ENCODE measurements at regions not wholly inside any gene's neighbourhood (a gene's known extent, or its start where the extent isn't known, plus 50 kb on each side); places are given as distances from the start of the nearest gene placed in this dataset.

GRCh38 chr2:59939236-59939635 is 614.2 kb downstream of the BCL11A start:
- Histone ChIP-seq H3K27ac (no peak overlapping the region), H3K4me1 (replicated peaks; ENCODE audit: insufficient read depth) (no peaks in the 10 kb centered on the region), H3K9me3 (ENCODE audit: insufficient read depth, low read depth) (no peaks in the 10 kb centered on the region), H3K79me2 (ENCODE audit: low read depth) (no peaks in the 10 kb centered on the region), H3K4me2 (no peak overlapping the region), H3K27me3 (ENCODE audit: insufficient read depth, low read depth) (no peaks in the 10 kb centered on the region), H3K9me2 (ENCODE audit: insufficient read depth) (no peaks in the 10 kb centered on the region), H3K36me3 (ENCODE audit: low read depth) (no peaks in the 10 kb centered on the region), H3K4me3 (no peak overlapping the region), H2AFZ (no peak overlapping the region), H4K20me1 (ENCODE audit: insufficient read depth) (no peaks in the 10 kb centered on the region), H3F3A (ENCODE audit: insufficient read depth, low read depth) (no peaks in the 10 kb centered on the region)
- ChIA-PET POLR2A (ENCODE audit: unreplicated experiment) (no interaction called here), CTCF (no interaction called here)
- no peak for DNase-seq
- TF ChIP-seq EZH2 (IDR thresholded peaks at IDR 0.05; ENCODE audit: low read depth) (no peak), CTCF (conservative IDR thresholded peaks at IDR 0.05) (no peak)
- BruUV-seq (replicated peaks) = no TSS peak
- intact Hi-C loops (cut with micrococcal nuclease; ENCODE audit: unreplicated experiment) = no loop called here

- Histone ChIP-seq H3K27ac (no peak overlapping the region), H3F3A (ENCODE audit: insufficient read depth, low read depth) (no peaks in the 10 kb centered on the region), H3K9me3 (ENCODE audit: insufficient read depth, low read depth) (no peaks in the 10 kb centered on the region), H3K4me3 (no peak overlapping the region), H3K36me3 (ENCODE audit: low read depth) (no peaks in the 10 kb centered on the region), H3K27me3 (ENCODE audit: insufficient read depth, low read depth) (no peaks in the 10 kb centered on the region), H2AFZ (no peak overlapping the region), H3K9me2 (ENCODE audit: insufficient read depth) (no peaks in the 10 kb centered on the region), H3K4me2 (no peak overlapping the region), H3K4me1 (replicated peaks; ENCODE audit: insufficient read depth) (no peaks in the 10 kb centered on the region), H4K20me1 (ENCODE audit: insufficient read depth) (no peaks in the 10 kb centered on the region), H3K79me2 (ENCODE audit: low read depth) (no peaks in the 10 kb centered on the region)
- ChIA-PET CTCF (no interaction called here), POLR2A (ENCODE audit: unreplicated experiment) (no interaction called here)
- BruUV-seq (replicated peaks) = no TSS peak
- intact Hi-C loops (cut with micrococcal nuclease; ENCODE audit: unreplicated experiment) = no loop called here
- TF ChIP-seq EZH2 (IDR thresholded peaks at IDR 0.05; ENCODE audit: low read depth) (no peak), CTCF (conservative IDR thresholded peaks at IDR 0.05) (no peak)
- DNase-seq = no peak
Observed at GRCh38 chr2:59938181-59938580, 615.3 kb downstream of the BCL11A start.

GRCh38 chr2:59936048-59936447 is 617.4 kb downstream of the BCL11A start:
- POLR2A ChIA-PET (ENCODE audit: unreplicated experiment) = no interaction called here
- H3K4me3 ChIP-seq = no peak overlapping the region
- no peak overlapping the region for H2AFZ ChIP-seq
- no peaks in the 10 kb centered on the region for H4K20me1 ChIP-seq (ENCODE audit: insufficient read depth)
- TF ChIP-seq EZH2 (IDR thresholded peaks at IDR 0.05; ENCODE audit: low read depth) = no peak
- no peak for TF ChIP-seq CTCF (conservative IDR thresholded peaks at IDR 0.05)
- no peak overlapping the region for H3K27ac ChIP-seq
- H3K4me1 ChIP-seq (replicated peaks; ENCODE audit: insufficient read depth) = no peaks in the 10 kb centered on the region
- no peaks in the 10 kb centered on the region for H3K79me2 ChIP-seq (ENCODE audit: low read depth)
- no TSS peak for BruUV-seq (replicated peaks)
- H3K36me3 ChIP-seq (ENCODE audit: low read depth) = no peaks in the 10 kb centered on the region
- H3K9me3 ChIP-seq (ENCODE audit: insufficient read depth, low read depth) = no peaks in the 10 kb centered on the region
- H3K4me2 ChIP-seq = no peak overlapping the region
- H3F3A ChIP-seq (ENCODE audit: insufficient read depth, low read depth) = no peaks in the 10 kb centered on the region
- no peaks in the 10 kb centered on the region for H3K27me3 ChIP-seq (ENCODE audit: insufficient read depth, low read depth)
- CTCF ChIA-PET = no interaction called here
- no peaks in the 10 kb centered on the region for H3K9me2 ChIP-seq (ENCODE audit: insufficient read depth)
- intact Hi-C loops (cut with micrococcal nuclease; ENCODE audit: unreplicated experiment) = no loop called here
- DNase-seq = no peak

Measured in PC-9 (cell line).